ENCODE measurements at regions not wholly inside any gene's neighbourhood (a gene's known extent, or its start where the extent isn't known, plus 50 kb on each side); places are given as distances from the start of the nearest gene placed in this dataset.
A peak's percentile ranks its signal among the peaks of the same experiment; 100 is the strongest.

- no peak overlapping the region for H3K4me3 Mint-ChIP-seq
- ATAC-seq (replicated peaks) (no peak), DNase-seq (no peak)
- H3K27ac Mint-ChIP-seq: no peak overlapping the region
- peaks cover 0 to 2% of the 10 kb centered on the region in 2 donors for H3K4me1 Mint-ChIP-seq (ENCODE audit: low read depth in 2 of 2)
- H3K9me3 Mint-ChIP-seq: no peaks in the 10 kb centered on the region
- peaks cover 0 to 5% of the 10 kb centered on the region in 2 donors for H3K27me3 Mint-ChIP-seq
- H3K36me3 Mint-ChIP-seq (ENCODE audit: insufficient read depth): peaks cover 2% of the 10 kb centered on the region
These were observed 79.7 kb downstream of the TMEM17 start for GRCh38 chr2:62426154-62426912.

GRCh38 chr2:62425684-62426083 is 80.3 kb downstream of the TMEM17 start:
- H3K27ac Mint-ChIP-seq: no peak overlapping the region
- H3K36me3 Mint-ChIP-seq (ENCODE audit: insufficient read depth): peaks cover 2% of the 10 kb centered on the region
- H3K9me3 Mint-ChIP-seq: no peaks in the 10 kb centered on the region
- ATAC-seq (replicated peaks) (no peak), DNase-seq (no peak)
- H3K27me3 Mint-ChIP-seq: no peaks in the 10 kb centered on the region
- H3K4me3 Mint-ChIP-seq: no peak overlapping the region
- H3K4me1 Mint-ChIP-seq (ENCODE audit: low read depth in 2 of 2): peaks cover 0 to 2% of the 10 kb centered on the region in 2 donors

- Mint-ChIP-seq H3K27ac (no peak overlapping the region), H3K9me3 (no peaks in the 10 kb centered on the region), H3K36me3 (ENCODE audit: insufficient read depth) (peaks cover 2% of the 10 kb centered on the region), H3K4me1 (ENCODE audit: low read depth in 2 of 2) (peaks cover 0 to 2% of the 10 kb centered on the region in 2 donors), H3K27me3 (no peaks in the 10 kb centered on the region), H3K4me3 (no peak overlapping the region)
- DNase-seq (no peak), ATAC-seq (replicated peaks) (no peak)
These were observed 81.1 kb downstream of the TMEM17 start for GRCh38 chr2:62424899-62425298.

- H3K4me3 Mint-ChIP-seq: no peak overlapping the region
- H3K9me3 Mint-ChIP-seq: no peaks in the 10 kb centered on the region
- H3K27me3 Mint-ChIP-seq: no peaks in the 10 kb centered on the region
- no peak for DNase-seq
- peaks cover 0 to 2% of the 10 kb centered on the region in 2 donors for H3K4me1 Mint-ChIP-seq (ENCODE audit: low read depth in 2 of 2)
- H3K27ac Mint-ChIP-seq: no peak overlapping the region
- peaks cover 2% of the 10 kb centered on the region for H3K36me3 Mint-ChIP-seq (ENCODE audit: insufficient read depth)
- no peak for ATAC-seq (replicated peaks)
These were observed 82.0 kb downstream of the TMEM17 start for GRCh38 chr2:62423883-62424458.

GRCh38 chr2:62423235-62423634 is 82.8 kb downstream of the TMEM17 start:
- ATAC-seq (replicated peaks): no peak
- no peak overlapping the region for H3K27ac Mint-ChIP-seq
- no peak for DNase-seq
- H3K9me3 Mint-ChIP-seq: no peaks in the 10 kb centered on the region
- no peak overlapping the region for H3K4me3 Mint-ChIP-seq
- peaks cover 0 to 2% of the 10 kb centered on the region in 2 donors for H3K4me1 Mint-ChIP-seq (ENCODE audit: low read depth in 2 of 2)
- no peaks in the 10 kb centered on the region for H3K27me3 Mint-ChIP-seq
- H3K36me3 Mint-ChIP-seq (ENCODE audit: insufficient read depth): peaks cover 2% of the 10 kb centered on the region

- H3K9me3 Mint-ChIP-seq: no peaks in the 10 kb centered on the region
- peaks cover 5 to 12% of the 10 kb centered on the region in 2 donors for H3K4me1 Mint-ChIP-seq (ENCODE audit: low read depth in 2 of 2)
- peak overlapping the region in 1 of 2 donors; percentile 40 for H3K4me3 Mint-ChIP-seq
- DNase-seq (no peak), ATAC-seq (replicated peaks) (no peak)
- H3K27ac Mint-ChIP-seq: peak overlapping the region in 1 of 2 donors; percentile 32
- H3K36me3 Mint-ChIP-seq (ENCODE audit: insufficient read depth): peaks cover 27% of the 10 kb centered on the region
- no peaks in the 10 kb centered on the region for H3K27me3 Mint-ChIP-seq
These were observed 90.5 kb downstream of the TMEM17 start for GRCh38 chr2:62415518-62415917.

GRCh38 chr2:62415019-62415431 is 91.0 kb downstream of the TMEM17 start:
- H3K4me1 Mint-ChIP-seq (ENCODE audit: low read depth in 2 of 2): peaks cover 5 to 12% of the 10 kb centered on the region in 2 donors
- H3K9me3 Mint-ChIP-seq: no peaks in the 10 kb centered on the region
- H3K4me3 Mint-ChIP-seq: peak overlapping the region in 1 of 2 donors; percentile 40
- peaks cover 27% of the 10 kb centered on the region for H3K36me3 Mint-ChIP-seq (ENCODE audit: insufficient read depth)
- no peaks in the 10 kb centered on the region for H3K27me3 Mint-ChIP-seq
- ATAC-seq (replicated peaks) (peak; percentile 37), DNase-seq (no peak)
- peak overlapping the region in 1 of 2 donors; percentile 32 for H3K27ac Mint-ChIP-seq

- no peak for DNase-seq
- Mint-ChIP-seq H3K4me1 (ENCODE audit: low read depth in 2 of 2) (peaks cover 5 to 12% of the 10 kb centered on the region in 2 donors), H3K4me3 (no peak overlapping the region), H3K27ac (peak overlapping the region; percentile 96), H3K27me3 (no peaks in the 10 kb centered on the region), H3K9me3 (no peaks in the 10 kb centered on the region), H3K36me3 (ENCODE audit: insufficient read depth) (peaks cover 30% of the 10 kb centered on the region)
- no peak for ATAC-seq (replicated peaks)
These were observed 92.8 kb downstream of the TMEM17 start for GRCh38 chr2:62413116-62413663.

GRCh38 chr2:62412347-62412742 is 93.7 kb downstream of the TMEM17 start:
- Mint-ChIP-seq H3K4me1 (ENCODE audit: low read depth in 2 of 2) (peaks cover 5 to 12% of the 10 kb centered on the region in 2 donors), H3K27me3 (no peaks in the 10 kb centered on the region), H3K36me3 (ENCODE audit: insufficient read depth) (peaks cover 30% of the 10 kb centered on the region), H3K9me3 (no peaks in the 10 kb centered on the region), H3K4me3 (peak overlapping the region; percentile 67 to 70), H3K27ac (peak overlapping the region; percentile 96)
- peak; percentile 9 to 24 (median 12) for DNase-seq
- peak; percentile 55 for ATAC-seq (replicated peaks)

- H3K27ac Mint-ChIP-seq: peak overlapping the region in 1 of 2 donors; percentile 22
- peaks cover 30% of the 10 kb centered on the region for H3K36me3 Mint-ChIP-seq (ENCODE audit: insufficient read depth)
- no peaks in the 10 kb centered on the region for H3K27me3 Mint-ChIP-seq
- ATAC-seq (replicated peaks) (no peak), DNase-seq (no peak)
- no peak overlapping the region for H3K4me3 Mint-ChIP-seq
- H3K9me3 Mint-ChIP-seq: no peaks in the 10 kb centered on the region
- H3K4me1 Mint-ChIP-seq (ENCODE audit: low read depth in 2 of 2): peaks cover 5 to 12% of the 10 kb centered on the region in 2 donors
These were observed 95.0 kb downstream of the TMEM17 start for GRCh38 chr2:62410926-62411456.

GRCh38 chr2:62410015-62410453 is 96.0 kb downstream of the TMEM17 start:
- H3K27me3 Mint-ChIP-seq: no peaks in the 10 kb centered on the region
- H3K36me3 Mint-ChIP-seq (ENCODE audit: insufficient read depth): peaks cover 30% of the 10 kb centered on the region
- no peak for DNase-seq
- H3K4me3 Mint-ChIP-seq: no peak overlapping the region
- peaks cover 5 to 7% of the 10 kb centered on the region in 2 donors for H3K4me1 Mint-ChIP-seq (ENCODE audit: low read depth in 2 of 2)
- H3K27ac Mint-ChIP-seq: no peak overlapping the region
- H3K9me3 Mint-ChIP-seq: no peaks in the 10 kb centered on the region
- no peak for ATAC-seq (replicated peaks)

GRCh38 chr2:62409442-62409841 is 96.6 kb downstream of the TMEM17 start:
- peaks cover 30% of the 10 kb centered on the region for H3K36me3 Mint-ChIP-seq (ENCODE audit: insufficient read depth)
- no peak for DNase-seq

GRCh38 chr2:62408241-62408677 is 97.7 kb downstream of the TMEM17 start:
- H3K9me3 Mint-ChIP-seq: no peaks in the 10 kb centered on the region
- DNase-seq: no peak
- no peak for ATAC-seq (replicated peaks)
- H3K4me1 Mint-ChIP-seq (ENCODE audit: low read depth in 2 of 2): peaks cover 5 to 7% of the 10 kb centered on the region in 2 donors
- no peaks in the 10 kb centered on the region for H3K27me3 Mint-ChIP-seq
- no peak overlapping the region for H3K4me3 Mint-ChIP-seq
- no peak overlapping the region for H3K27ac Mint-ChIP-seq
- peaks cover 26% of the 10 kb centered on the region for H3K36me3 Mint-ChIP-seq (ENCODE audit: insufficient read depth)

More at GRCh38 chr2:62409442-62409841, 96.6 kb downstream of the TMEM17 start:
- peaks cover 5 to 7% of the 10 kb centered on the region in 2 donors for H3K4me1 Mint-ChIP-seq (ENCODE audit: low read depth in 2 of 2)
- no peak overlapping the region for H3K27ac Mint-ChIP-seq
- ATAC-seq (replicated peaks): no peak
- no peaks in the 10 kb centered on the region for H3K27me3 Mint-ChIP-seq
- H3K4me3 Mint-ChIP-seq: no peak overlapping the region
- H3K9me3 Mint-ChIP-seq: no peaks in the 10 kb centered on the region

Measured in effector memory CD8-positive, alpha-beta T cell (primary cell).